Daoy (cell line): ENCODE measurements at regions not wholly inside any gene's neighbourhood (a gene's known extent, or its start where the extent isn't known, plus 50 kb on each side); places are given as distances from the start of the nearest gene placed in this dataset.
A peak's percentile ranks its signal among the peaks of the same experiment; 100 is the strongest.

Source experiments
- DNase-seq: peaks from one replicate; pipeline ENCODE4 v3.0.0-alpha.2; 2015; ENCODE audit warnings: low read depth

GRCh38 chr4:182126603-182127002, 116.6 kb upstream of the TENM3 start:
- DNase-seq = no peak

- no peak for DNase-seq
These were observed 110.2 kb upstream of the TENM3 start for GRCh38 chr4:182133033-182133432.

GRCh38 chr4:182134261-182134660, 108.9 kb upstream of the TENM3 start:
- no peak for DNase-seq

- DNase-seq = no peak
These were observed 107.0 kb upstream of the TENM3 start for GRCh38 chr4:182136201-182136600.

GRCh38 chr4:182137343-182137742, 105.9 kb upstream of the TENM3 start:
- DNase-seq = no peak

- no peak for DNase-seq
These were observed 103.7 kb upstream of the TENM3 start for GRCh38 chr4:182139491-182139890.

GRCh38 chr4:182140547-182140946, 102.7 kb upstream of the TENM3 start:
- no peak for DNase-seq

GRCh38 chr4:182141061-182141460, 102.1 kb upstream of the TENM3 start:
- peak; percentile 39 for DNase-seq

- peak; percentile 65 for DNase-seq
These were observed 100.8 kb upstream of the TENM3 start for GRCh38 chr4:182142176-182143085.

GRCh38 chr4:182143086-182143821, 99.9 kb upstream of the TENM3 start:
- DNase-seq = peak; percentile 48

GRCh38 chr4:182143822-182144625, 99.2 kb upstream of the TENM3 start:
- DNase-seq = peak; percentile 86

GRCh38 chr4:182144626-182145333, 98.4 kb upstream of the TENM3 start:
- DNase-seq = no peak

GRCh38 chr4:182145334-182145905, 97.8 kb upstream of the TENM3 start:
- DNase-seq = no peak

- DNase-seq = no peak
These were observed 95.8 kb upstream of the TENM3 start for GRCh38 chr4:182147391-182147790.

GRCh38 chr4:182150645-182151044, 92.6 kb upstream of the TENM3 start:
- no peak for DNase-seq

- DNase-seq = no peak
These were observed 87.4 kb upstream of the TENM3 start for GRCh38 chr4:182155806-182156205.

- DNase-seq = no peak
These were observed 80.0 kb upstream of the TENM3 start for GRCh38 chr4:182163180-182163579.

GRCh38 chr4:182169572-182169971, 73.6 kb upstream of the TENM3 start:
- no peak for DNase-seq

- DNase-seq = no peak
These were observed 73.2 kb upstream of the TENM3 start for GRCh38 chr4:182169987-182170386.

- no peak for DNase-seq
These were observed 72.7 kb upstream of the TENM3 start for GRCh38 chr4:182170417-182170935.

GRCh38 chr4:182174979-182175378, 68.2 kb upstream of the TENM3 start:
- no peak for DNase-seq
